Uterus (tissue), 2 donors: ENCODE measurements at regions not wholly inside any gene's neighbourhood (a gene's known extent, or its start where the extent isn't known, plus 50 kb on each side); places are given as distances from the start of the nearest gene placed in this dataset.

Experiments used
- CTCF ChIP-seq, 4 experiments: fragments of 200-600 bp in 2 of 4; fragments of 450-650 bp in 2 of 4; sonication (generic) in 2 of 4; IDR thresholded peaks; one replicate each; pipeline ENCODE4 v1.5.1; 2016 to 2019; ENCODE audit warnings: antibody characterized with exemption in 4 of 4, mild to moderate bottlenecking in 2 of 4, moderate library complexity in 1 of 4
- POLR2A ChIP-seq, 2 donors: fragments of 450-650 bp; IDR thresholded peaks; one replicate each; pipeline ENCODE4 v1.6.1; 2016; ENCODE audit warnings: antibody characterized with exemption in 2 of 2, mild to moderate bottlenecking in 1 of 2, moderate library complexity in 1 of 2

GRCh38 chr10:10293481-10293951, 724.2 kb upstream of the CELF2 start:
- no peak for TF ChIP-seq CTCF (IDR thresholded peaks at IDR 0.05)
- no peak for TF ChIP-seq POLR2A (IDR thresholded peaks at IDR 0.05)
